ENCODE measurements at regions not wholly inside any gene's neighbourhood (a gene's known extent, or its start where the extent isn't known, plus 50 kb on each side); places are given as distances from the start of the nearest gene placed in this dataset.
A peak's percentile ranks its signal among the peaks of the same experiment; 100 is the strongest.

GRCh38 chr22:46042786-46043185 lies 65.8 kb upstream of the WNT7B start:
- no peak for TF ChIP-seq CTCF (IDR thresholded peaks at IDR 0.05; ENCODE audit: low read depth, low read length)
- no peak overlapping the region for H3K4me3 ChIP-seq (ENCODE audit: low read depth, low read length)

- no peak for TF ChIP-seq CTCF (IDR thresholded peaks at IDR 0.05; ENCODE audit: low read depth, low read length)
- peak overlapping the region; percentile 71 for H3K4me3 ChIP-seq (ENCODE audit: low read depth, low read length)
These were observed 66.4 kb upstream of the WNT7B start for GRCh38 chr22:46043339-46043738.

- no peak for TF ChIP-seq CTCF (IDR thresholded peaks at IDR 0.05; ENCODE audit: low read depth, low read length)
- H3K4me3 ChIP-seq (ENCODE audit: low read depth, low read length), result peak overlapping the region; percentile 71
These were observed 67.1 kb upstream of the WNT7B start for GRCh38 chr22:46043816-46044620.

GRCh38 chr22:46044621-46045458 lies 67.9 kb upstream of the WNT7B start:
- peak overlapping the region; percentile 71 for H3K4me3 ChIP-seq (ENCODE audit: low read depth, low read length)
- no peak for TF ChIP-seq CTCF (IDR thresholded peaks at IDR 0.05; ENCODE audit: low read depth, low read length)

GRCh38 chr22:46045459-46046298 lies 68.7 kb upstream of the WNT7B start:
- peak overlapping the region; percentile 71 for H3K4me3 ChIP-seq (ENCODE audit: low read depth, low read length)
- TF ChIP-seq CTCF (IDR thresholded peaks at IDR 0.05; ENCODE audit: low read depth, low read length), result no peak

DNA sequence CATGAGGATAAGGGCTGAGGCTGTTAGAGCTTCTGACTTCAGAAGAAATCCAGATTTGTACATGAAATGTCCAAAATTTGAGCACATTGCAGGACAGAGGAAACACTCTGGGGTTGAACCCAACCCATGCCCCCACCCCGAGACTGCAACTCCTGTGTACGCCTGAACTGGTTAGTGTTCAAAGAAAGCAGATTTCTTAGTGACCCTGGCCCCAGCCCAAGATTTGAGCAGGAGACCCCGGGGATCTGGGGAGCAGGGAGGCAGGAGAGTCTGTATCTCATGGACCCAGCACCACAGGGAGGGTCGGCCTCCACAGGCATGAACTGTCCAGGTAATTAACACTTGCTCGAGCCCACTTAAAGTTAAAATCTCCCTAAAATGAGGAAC lies 69.3 kb upstream of the WNT7B start:
- no peak overlapping the region for H3K4me3 ChIP-seq (ENCODE audit: low read depth, low read length)
- no peak for TF ChIP-seq CTCF (IDR thresholded peaks at IDR 0.05; ENCODE audit: low read depth, low read length)
